ENCODE measurements at regions not wholly inside any gene's neighbourhood (a gene's known extent, or its start where the extent isn't known, plus 50 kb on each side); places are given as distances from the start of the nearest gene placed in this dataset.

- ChIA-PET CTCF (no interaction called here), POLR2A (ENCODE audit: unreplicated experiment) (no interaction called here)
- intact Hi-C loops (cut with micrococcal nuclease) (no loop called here), in situ Hi-C loops (cut with MboI; ENCODE audit: low sequenced_read_pairs) (no loop called here), dilution Hi-C loops (cut with HindIII; ENCODE audit: low sequenced_read_pairs, unreplicated experiment) (no loop called here)
- BruUV-seq (replicated peaks): no TSS peak
- WGBS, 2 experiments (ENCODE audit: extremely low coverage in 2 of 2, insufficient read length in 1 of 2): no CpG with 5 or more reads among the region's 6 CpGs
- H3K23ac ChIP-seq (ENCODE audit: low read depth, low read length): no peak overlapping the region
- no peaks in the 10 kb centered on the region for H3K36me3 ChIP-seq (ENCODE audit: control insufficient read depth, insufficient read depth, low read length)
- no peak overlapping the region for H3K4ac ChIP-seq (ENCODE audit: low read depth, low read length)
- H3K9me1 ChIP-seq (ENCODE audit: insufficient read depth, low read length): no peaks in the 10 kb centered on the region
- no peak overlapping the region for H4K5ac ChIP-seq (ENCODE audit: low read depth, low read length)
- no peak overlapping the region for H4K8ac ChIP-seq (ENCODE audit: low read depth in 2 of 2, low read length in 2 of 2)
- no peaks in the 10 kb centered on the region for H3K79me1 ChIP-seq (ENCODE audit: low read depth in 1 of 2, low read length in 2 of 2)
- no peak overlapping the region for H3K14ac ChIP-seq (replicated peaks; ENCODE audit: low read depth, low read length)
- no peak overlapping the region for H2BK20ac ChIP-seq (ENCODE audit: low read depth, low read length)
- no peak overlapping the region for H4K91ac ChIP-seq (ENCODE audit: insufficient read depth, low read depth, low read length)
- no peak overlapping the region for H2BK5ac ChIP-seq (ENCODE audit: low read depth, low read length, poor library complexity, severe bottlenecking)
- TF ChIP-seq CTCF (conservative IDR thresholded peaks at IDR 0.05; ENCODE audit: low read depth, low read length) (no peak), USF2 (IDR thresholded peaks at IDR 0.05; ENCODE audit: low read depth, low read length) (no peak), FOS (IDR thresholded peaks at IDR 0.05; ENCODE audit: low read depth, low read length) (no peak), BHLHE40 (IDR thresholded peaks at IDR 0.05; ENCODE audit: low read depth, low read length) (no peak), POLR2A (IDR thresholded peaks at IDR 0.05; ENCODE audit: low read depth, low read length) (no peak), CEBPB (IDR thresholded peaks at IDR 0.05; ENCODE audit: low read depth, low read length) (no peak), MXI1 (IDR thresholded peaks at IDR 0.05; ENCODE audit: borderline replicate concordance, low read depth, low read length) (no peak), SMC3 (IDR thresholded peaks at IDR 0.05; ENCODE audit: low read depth, low read length) (no peak), ELK1 (IDR thresholded peaks at IDR 0.05; ENCODE audit: borderline replicate concordance, low read depth, low read length) (no peak)
- H2BK15ac ChIP-seq (ENCODE audit: low read depth, low read length): no peak overlapping the region
- no peak overlapping the region for H3K27ac ChIP-seq (ENCODE audit: insufficient read depth, low read length)
- no peak overlapping the region for H3K4me3 ChIP-seq (ENCODE audit: insufficient read depth, low read depth, low read length)
- no peak overlapping the region for H2AFZ ChIP-seq (replicated peaks; ENCODE audit: low read length, poor library complexity)
- H4K20me1 ChIP-seq (ENCODE audit: insufficient read depth, low read length): no peaks in the 10 kb centered on the region
- DNase-seq (no peak), ATAC-seq (ENCODE audit: low read depth) (no peak)
- H3K4me1 ChIP-seq (ENCODE audit: control insufficient read depth, insufficient read depth, low read length): no peaks in the 10 kb centered on the region
- H3K4me2 ChIP-seq (ENCODE audit: low read depth, low read length): no peak overlapping the region
- peaks cover 2% of the 10 kb centered on the region; the same call in 1 of the 2 replicates for H3K9me3 ChIP-seq (ENCODE audit: control insufficient read depth, insufficient read depth, low read length)
- H2AK5ac ChIP-seq (ENCODE audit: low read depth, low read length): no peak overlapping the region
- no peak overlapping the region for H3K18ac ChIP-seq (ENCODE audit: low read depth, low read length)
- no peak overlapping the region for H3K9ac ChIP-seq (ENCODE audit: low read depth, low read length)
- no peak overlapping the region for H2AK9ac ChIP-seq (replicated peaks; ENCODE audit: low read depth, low read length, poor library complexity)
- no peaks in the 10 kb centered on the region for H3K27me3 ChIP-seq (ENCODE audit: control insufficient read depth, insufficient read depth, low read length)
- no peak overlapping the region for H2BK120ac ChIP-seq (ENCODE audit: low read depth, low read length)
- H3K56ac ChIP-seq (ENCODE audit: extremely low read depth, insufficient read depth, low read length): no peak overlapping the region
Observed at GRCh38 chrX:142891046-142891445, 134.7 kb upstream of the SPANXN4 start.
